GM21423 (cell line): ENCODE measurements at regions not wholly inside any gene's neighbourhood (a gene's known extent, or its start where the extent isn't known, plus 50 kb on each side); places are given as distances from the start of the nearest gene placed in this dataset.

Experiments
- ATAC-seq: cut with Tn5 transposase; IDR thresholded peaks from one replicate; pipeline ENCODE4 v1.9.1; 2021; ENCODE audit warnings: mild to moderate bottlenecking, moderate library complexity; ENCODE audit not compliant: unreplicated experiment

DNA sequence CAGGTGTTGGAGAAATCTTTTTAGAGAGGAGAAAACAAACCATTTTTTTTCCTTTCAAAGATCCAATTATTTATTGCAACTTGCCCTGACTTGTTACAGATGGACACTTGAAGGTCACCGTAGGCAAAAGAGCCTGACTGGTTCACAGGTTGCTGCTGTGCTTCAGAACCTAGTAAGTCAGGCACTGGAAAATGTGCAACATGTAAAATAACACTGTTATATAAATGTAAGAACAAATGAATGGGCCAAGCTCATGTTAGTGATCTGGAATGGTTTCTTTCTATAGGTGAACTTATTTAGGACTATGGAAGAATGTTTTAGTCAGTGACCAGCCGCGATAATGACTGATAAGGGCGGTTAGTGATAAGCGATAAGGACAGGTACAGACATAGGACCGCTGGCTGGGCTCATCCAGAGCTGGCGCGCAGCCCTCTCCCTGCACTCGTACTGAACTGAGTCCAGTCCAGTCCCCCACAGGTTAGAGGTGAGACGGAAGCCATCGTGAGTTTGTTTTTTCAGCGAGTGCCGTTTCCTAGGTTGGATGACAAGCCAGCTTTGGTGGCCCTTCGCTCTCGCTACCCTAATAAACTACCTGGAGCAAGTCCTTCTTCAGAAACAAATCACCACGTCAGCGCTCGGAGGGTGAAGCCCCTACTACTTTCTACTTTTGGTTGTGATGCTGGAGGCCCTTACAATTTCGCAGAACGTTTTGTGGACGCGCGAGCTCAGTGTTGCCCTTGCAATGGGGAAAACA lies 94.4 kb upstream of the PRDM1 start:
- peak; percentile 25 for ATAC-seq

DNA sequence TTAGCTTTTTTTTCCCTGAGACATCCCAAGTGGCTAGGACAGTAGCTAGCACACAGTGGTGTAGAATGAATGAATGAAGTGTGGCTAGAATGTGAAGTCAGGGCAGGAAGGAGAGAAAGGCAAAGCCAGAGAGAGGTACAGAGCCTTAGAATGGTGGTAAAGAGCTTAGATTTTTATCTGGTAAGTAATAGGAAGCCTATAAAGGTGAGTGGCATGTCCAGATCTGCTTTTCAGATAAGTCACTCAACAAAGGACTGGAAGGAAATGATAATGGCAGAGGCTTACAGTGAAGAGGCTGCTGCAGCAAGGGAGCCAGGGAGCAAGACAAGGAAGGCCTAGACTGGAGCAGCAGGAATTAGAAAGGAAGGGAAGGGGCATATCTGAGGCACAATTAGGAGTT lies 96.0 kb upstream of the PRDM1 start:
- ATAC-seq: no peak

DNA sequence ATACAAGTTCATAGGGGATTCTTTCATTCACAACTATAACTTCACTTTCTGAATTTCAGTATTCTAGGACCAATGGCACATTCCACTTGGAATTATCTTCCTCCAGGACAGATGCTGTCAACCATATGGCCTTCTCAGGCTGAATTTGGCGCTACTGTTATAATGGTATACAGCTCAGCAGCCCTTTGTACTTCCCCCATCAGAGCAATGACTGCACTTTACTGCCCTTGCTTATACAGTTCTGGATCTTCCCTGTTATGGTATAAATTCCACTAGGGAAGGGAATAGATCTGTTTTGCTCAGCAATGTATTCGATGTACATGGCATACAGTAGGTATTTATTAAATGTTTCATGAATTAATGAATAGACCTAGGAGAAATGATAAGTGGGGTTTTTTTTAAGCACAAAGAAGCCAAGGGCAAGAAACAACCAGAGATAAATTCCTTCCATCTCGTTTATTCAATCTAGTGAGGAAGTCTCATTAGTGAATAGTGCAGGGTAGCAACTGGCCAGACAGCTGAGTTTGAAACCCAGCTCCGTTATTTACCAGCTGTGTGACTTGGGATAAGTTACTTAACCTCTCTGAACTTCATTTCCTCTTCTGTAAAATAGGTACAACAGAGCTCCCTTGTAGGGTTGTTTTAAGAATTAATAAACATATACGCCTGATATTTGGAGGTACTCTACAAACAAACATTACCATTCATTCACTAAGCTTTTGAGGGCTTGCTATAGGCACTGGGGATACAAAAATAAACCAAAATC lies 97.1 kb upstream of the PRDM1 start:
- ATAC-seq: no peak

- ATAC-seq: no peak
Measured at GRCh38 chr6:105988321-105988720, 97.8 kb upstream of the PRDM1 start.

DNA sequence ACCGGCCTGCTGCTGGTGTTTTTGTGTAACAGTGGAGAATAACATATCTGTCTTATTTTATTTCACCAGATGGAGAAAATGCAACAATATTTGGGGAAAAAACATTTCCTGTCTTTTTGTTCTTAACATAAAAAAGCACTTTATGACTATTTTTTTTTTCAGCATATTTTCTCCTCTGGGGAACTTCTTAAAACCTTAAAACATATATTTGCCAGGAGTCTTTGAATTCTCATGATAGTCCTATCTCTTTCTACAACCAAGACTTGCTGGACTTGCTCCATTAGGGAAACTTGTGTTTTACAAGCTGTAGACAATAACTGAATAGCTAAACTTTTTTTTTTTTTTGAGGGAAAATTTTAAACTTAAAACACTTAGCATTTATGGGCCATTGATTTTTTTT lies 98.6 kb upstream of the PRDM1 start:
- ATAC-seq: no peak

DNA sequence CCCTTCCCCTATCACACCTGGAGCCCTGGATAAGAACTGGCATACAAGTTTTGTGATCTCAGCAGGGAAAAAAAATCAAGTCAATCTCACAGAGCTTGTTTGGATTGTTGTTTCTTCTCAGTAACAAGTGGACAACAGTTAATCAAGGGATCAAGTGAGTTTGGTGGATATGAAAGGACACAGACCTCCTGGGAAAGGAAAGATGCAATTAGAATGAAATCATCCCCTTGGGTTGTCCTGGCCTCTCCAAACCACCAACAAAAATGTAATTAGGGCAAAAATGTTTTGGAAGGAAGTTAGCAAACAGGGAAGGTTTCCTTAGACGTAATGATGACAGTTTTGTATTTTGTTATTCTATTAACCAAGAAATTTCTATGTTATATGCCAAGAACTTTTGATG lies 99.1 kb upstream of the PRDM1 start:
- no peak for ATAC-seq

GRCh38 chr6:105985816-105986632 lies 100.1 kb upstream of the PRDM1 start:
- ATAC-seq: no peak

DNA sequence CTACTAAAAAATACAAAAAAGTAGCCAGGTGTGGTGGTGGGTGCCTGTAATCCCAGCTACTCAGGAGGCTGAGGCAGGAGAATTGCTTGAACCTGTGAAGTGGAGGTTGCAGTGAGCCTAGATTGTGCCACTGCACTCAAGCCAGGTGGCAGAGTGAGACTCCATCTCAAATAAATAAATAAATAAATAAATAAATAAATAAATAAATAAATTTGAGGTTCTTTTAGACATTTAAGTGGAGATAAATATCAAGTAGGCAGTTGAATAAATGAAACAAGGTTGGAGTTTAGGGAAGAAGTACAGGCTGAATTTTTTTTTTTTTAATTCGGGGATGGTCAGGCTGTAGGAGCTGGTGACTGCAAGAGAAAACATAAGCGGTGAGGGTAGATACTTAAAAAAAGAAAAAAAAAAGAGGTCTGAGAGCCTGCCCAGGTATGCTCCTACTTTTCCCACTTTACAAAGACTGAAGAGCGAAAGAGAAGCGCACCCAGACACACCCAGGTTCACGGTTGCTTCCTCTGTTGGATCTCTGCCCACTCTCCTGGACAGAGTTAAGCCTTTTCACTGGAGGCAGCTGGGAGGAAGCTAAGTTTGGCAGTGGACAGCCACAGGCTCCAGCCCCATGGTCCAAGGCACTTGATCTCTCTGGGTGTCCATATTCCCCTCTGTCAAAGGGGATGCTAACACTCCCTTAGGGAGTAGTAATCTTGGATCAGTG lies 100.9 kb upstream of the PRDM1 start:
- ATAC-seq: no peak

DNA sequence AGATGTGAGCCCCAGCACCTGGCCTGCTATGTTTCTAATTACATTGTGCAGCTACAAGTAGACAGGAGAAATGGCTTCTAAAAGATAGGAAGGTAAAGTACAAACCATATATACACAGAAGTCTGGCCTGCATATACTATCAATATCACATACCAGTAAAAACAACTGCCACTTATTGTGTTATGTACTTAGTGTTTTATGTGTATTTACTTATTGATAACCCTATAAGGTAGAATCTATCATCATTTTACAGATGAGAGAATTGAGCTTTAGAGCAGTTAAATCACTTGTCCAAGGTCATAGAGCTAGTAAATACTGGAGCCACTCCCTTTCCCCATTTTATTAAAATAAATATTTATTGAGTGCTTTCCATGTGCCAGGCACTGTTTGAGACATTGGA lies 102.4 kb upstream of the PRDM1 start:
- ATAC-seq: no peak

DNA sequence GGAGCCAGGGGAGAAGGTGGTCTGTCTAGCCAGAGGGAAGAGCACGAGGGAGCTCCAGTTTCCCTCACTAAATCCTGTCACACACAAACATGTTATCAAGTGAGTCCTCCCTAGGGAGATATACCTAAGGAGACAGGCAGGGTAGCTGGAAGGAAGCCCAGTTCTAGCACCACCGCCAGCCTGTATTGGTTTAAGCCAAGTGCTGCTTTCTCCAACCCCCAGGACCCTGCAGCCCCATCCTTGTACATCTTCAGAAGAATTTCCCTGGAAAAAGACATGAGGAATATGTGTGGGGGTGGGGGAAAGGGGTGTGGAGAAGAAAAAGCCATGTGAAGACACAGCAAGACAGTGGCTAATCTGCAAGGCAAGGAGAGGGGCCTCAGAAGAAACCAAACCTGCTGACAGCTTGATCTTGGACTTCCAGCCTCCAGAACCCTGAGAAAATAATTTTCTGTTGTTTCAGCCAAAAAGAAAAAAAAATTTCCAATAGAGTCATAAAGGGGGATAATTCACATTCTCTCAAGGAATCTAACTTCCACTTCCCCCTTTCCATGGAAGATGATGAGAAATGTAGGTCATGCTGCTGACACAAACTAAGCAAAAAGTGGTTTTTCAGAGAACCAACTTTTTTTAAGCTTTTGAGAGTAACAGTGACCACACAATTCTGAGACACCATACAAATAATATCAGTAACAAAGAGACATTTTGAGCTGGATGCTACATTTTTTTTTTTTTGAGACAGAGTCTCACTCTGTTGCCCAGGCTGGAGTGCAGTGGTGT lies 103.2 kb upstream of the PRDM1 start:
- no peak for ATAC-seq

DNA sequence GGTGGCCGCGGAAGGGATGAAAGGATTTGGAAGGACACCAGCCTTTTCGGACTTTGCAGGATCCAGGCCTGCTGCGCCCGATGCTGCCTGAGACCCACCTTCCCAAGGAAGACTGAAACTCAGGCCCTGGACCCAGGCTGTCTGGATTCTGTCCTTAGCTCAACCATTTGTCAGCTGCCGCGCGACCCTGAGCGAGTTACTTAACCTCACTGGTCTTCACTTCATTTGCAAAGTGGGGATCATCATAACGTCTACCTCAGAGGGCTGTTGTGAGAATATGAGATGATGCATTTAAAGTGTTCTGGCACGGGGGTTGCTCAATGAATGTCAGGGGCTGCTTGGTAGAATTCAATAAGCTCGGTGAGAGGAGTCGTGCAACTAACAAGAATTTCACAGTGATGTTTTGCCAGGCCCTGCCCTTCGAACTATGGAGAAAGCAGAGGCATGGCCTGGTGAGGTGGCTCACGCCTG lies 104.2 kb upstream of the PRDM1 start:
- no peak for ATAC-seq

DNA sequence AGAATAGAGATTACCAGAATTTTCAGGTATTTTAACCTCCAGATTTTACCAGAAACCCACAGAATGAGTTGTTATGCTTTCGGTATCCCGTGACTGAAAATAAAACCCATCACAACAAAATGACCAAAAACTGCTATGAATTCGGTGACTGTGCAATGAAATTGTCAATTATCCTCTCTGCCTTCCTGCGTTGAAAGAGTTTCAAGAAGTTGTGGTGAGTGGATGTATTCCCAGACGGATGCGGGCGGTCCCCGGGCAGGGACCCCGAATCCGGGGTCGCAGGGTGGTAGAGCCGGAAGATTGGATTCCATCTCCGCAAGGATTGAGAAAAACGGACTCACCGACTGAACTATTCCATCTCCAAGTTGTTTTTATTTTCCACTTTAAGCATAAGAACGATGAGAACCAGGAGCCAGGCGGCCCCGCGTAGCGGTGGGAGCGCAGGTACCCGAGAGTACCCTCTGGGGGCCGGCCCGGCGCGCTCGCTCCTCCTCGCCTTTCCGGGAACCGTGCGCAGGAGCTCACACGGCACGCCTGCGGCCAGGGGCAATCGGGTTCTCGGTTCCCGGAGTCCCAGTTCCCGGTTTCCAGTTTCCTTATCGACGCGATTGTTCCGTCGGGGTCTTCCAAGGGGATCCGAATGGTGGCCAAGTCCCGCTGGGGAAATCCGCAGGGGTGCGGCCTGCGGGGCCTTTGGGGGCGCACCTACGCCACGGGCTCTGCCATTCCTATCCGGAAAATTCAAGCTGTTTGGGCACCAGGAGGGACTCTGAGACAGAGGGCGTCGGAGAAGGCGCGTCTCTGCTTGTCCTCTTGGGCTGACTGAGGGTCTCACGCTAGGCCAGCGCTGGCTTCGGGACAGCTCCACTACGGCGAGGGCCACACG lies 104.9 kb upstream of the PRDM1 start:
- no peak for ATAC-seq

DNA sequence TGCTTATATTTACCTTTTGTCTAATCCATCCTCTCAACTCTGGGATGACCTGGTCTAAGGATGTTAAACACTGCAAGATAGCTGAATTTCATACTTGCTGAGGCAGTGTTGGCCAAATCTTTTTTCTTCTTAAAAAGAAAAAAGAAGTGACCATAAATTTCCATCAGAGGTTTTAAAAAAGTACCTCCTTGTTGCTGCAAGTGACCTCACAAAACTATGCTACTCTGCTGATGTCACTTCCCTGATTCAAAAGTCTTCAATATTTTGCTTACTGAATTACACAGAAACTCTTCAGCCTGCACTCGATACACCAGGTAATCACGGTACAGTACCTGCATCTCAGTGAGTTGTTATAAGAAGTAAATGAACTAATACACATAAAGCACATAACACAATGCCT lies 107.2 kb upstream of the PRDM1 start:
- ATAC-seq: no peak

DNA sequence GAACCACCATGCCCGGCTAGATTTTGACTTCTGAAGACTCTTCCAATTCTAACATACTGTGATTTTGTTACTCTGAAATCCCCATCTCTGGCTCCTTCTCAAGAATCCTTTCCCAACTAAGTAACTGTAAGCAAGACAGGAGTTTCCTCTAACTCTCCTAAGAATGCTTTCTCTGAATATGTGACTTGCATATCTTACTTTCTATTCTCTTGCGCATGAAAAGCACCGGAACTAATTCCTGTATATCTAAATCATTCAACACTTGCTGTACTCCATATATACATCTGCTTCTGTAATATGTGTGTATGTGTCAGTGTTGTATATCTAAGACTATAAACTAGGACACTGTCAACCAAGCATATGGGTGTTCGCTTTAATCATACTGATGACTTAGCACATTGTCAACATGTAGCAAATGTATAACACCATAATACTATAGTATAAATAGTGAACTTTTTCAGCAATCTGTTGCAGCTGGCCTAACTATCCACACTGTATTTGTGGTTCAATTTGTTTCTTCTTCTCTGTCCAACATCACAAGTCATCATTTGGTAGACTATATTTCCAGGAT lies 108.1 kb upstream of the PRDM1 start:
- no peak for ATAC-seq

DNA sequence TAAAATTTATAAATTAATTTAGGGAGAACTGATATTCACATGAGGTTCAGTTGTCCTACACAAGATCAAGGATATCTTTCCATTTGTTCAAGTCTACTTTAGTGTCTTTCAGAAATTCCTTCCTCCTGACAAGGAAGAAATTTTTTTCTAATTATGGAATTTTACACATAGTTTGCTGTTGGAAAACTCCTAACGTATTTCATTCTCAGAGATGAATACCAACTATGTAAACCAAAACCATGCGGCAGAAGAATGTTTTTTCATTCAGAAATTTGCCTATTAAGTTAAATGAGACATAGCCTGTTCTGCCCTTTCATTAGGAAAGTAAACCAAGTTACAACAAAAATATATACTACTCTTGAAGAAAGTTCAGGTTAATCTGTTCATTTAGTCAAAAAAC lies 111.2 kb upstream of the PRDM1 start:
- no peak for ATAC-seq

- no peak for ATAC-seq
Measured at GRCh38 chr6:105972440-105972839, 113.7 kb upstream of the PRDM1 start.

GRCh38 chr6:105968603-105969333 lies 117.4 kb upstream of the PRDM1 start:
- ATAC-seq: no peak

GRCh38 chr6:105967917-105968602 lies 118.1 kb upstream of the PRDM1 start:
- no peak for ATAC-seq
